ENCODE measurements at regions not wholly inside any gene's neighbourhood (a gene's known extent, or its start where the extent isn't known, plus 50 kb on each side); places are given as distances from the start of the nearest gene placed in this dataset.
A peak's percentile ranks its signal among the peaks of the same experiment; 100 is the strongest.

DNA sequence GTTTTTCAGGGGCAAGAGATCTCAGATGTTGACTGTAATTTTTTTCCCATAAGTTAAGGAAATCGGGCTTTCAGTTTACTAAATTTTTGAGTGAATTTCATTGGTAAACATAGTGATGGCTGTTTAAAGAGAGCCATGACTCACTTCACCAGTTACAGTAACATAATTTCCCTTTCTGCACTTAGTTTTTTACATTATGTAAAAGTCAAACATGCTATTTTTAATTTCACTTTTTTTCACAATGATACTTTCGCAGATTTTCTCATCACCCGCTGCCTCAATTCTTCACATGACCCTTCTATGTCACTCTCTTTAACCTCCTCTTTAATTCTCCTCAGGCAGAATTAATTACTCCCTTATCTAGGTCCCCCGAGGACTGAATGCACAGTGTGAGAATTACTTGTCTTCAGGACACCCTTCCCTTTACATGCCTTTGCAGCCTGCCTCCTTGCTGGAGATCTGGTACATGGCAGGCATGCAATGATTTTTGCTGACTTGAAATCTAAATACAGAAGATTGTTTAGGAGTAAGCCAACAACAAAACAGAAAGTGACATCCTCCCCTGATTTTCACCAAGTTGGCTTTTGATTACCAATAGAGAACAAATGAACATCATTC, 217.5 kb upstream of the S1PR3 start:
- Histone ChIP-seq H3K4me2 (replicated peaks; ENCODE audit: extremely low read depth, low read length, poor library complexity, severe bottlenecking) (no peak overlapping the region), H3K36me3 (replicated peaks in 1 of 2; ENCODE audit: control insufficient read depth in 1 of 2, insufficient read depth in 2 of 2, low read length in 2 of 2) (no peaks in the 10 kb centered on the region), H4K20me1 (ENCODE audit: insufficient read depth, low read length) (no peaks in the 10 kb centered on the region), H3K4me1 (ENCODE audit: control insufficient read depth in 1 of 2, insufficient read depth in 2 of 2, low read length in 2 of 2) (peaks cover 34 to 43% of the 10 kb centered on the region in 2 donors), H3K9ac (ENCODE audit: insufficient read depth, low read length, poor library complexity, severe bottlenecking) (no peak overlapping the region), H2AFZ (ENCODE audit: insufficient read depth, low read depth, low read length, poor library complexity, severe bottlenecking) (no peak overlapping the region), H3K4me3 (replicated peaks in 1 of 3; ENCODE audit: low read depth in 2 of 3, low read length in 3 of 3) (no peak overlapping the region), H3K79me2 (ENCODE audit: insufficient read depth, low read length) (no peaks in the 10 kb centered on the region), H3K27ac (ENCODE audit: low read depth in 1 of 2, low read length in 2 of 2) (no peak overlapping the region), H3K9me3 (replicated peaks in 1 of 2; ENCODE audit: control insufficient read depth in 1 of 2, insufficient read depth in 1 of 2, low read length in 2 of 2) (no peaks in the 10 kb centered on the region), H3K27me3 (ENCODE audit: control insufficient read depth in 2 of 2, insufficient read depth in 2 of 2, low read length in 2 of 2) (no peaks in the 10 kb centered on the region)
- DNase-seq = no peak
- Mint-ChIP-seq H3K4me1 (peaks cover 42% of the 10 kb centered on the region), H3K4me3 (no peak overlapping the region), H3K27me3 (ENCODE audit: low read depth in 3 of 3) (peaks cover 0 to 6% (median 0%) of the 10 kb centered on the region in 3 donors), H3K9me3 (peaks cover 0 to 1% (median 0%) of the 10 kb centered on the region in 7 donors), H3K36me3 (peaks cover 0 to 6% of the 10 kb centered on the region in 2 donors), H3K27ac (no peak overlapping the region)
- WGBS (ENCODE audit: insufficient coverage) = 100% methylated on average over 2 of the region's 4 CpGs
- intact Hi-C loops (cut with micrococcal nuclease) = no loop called here
- no peak for TF ChIP-seq CTCF (IDR thresholded peaks at IDR 0.05)

DNA sequence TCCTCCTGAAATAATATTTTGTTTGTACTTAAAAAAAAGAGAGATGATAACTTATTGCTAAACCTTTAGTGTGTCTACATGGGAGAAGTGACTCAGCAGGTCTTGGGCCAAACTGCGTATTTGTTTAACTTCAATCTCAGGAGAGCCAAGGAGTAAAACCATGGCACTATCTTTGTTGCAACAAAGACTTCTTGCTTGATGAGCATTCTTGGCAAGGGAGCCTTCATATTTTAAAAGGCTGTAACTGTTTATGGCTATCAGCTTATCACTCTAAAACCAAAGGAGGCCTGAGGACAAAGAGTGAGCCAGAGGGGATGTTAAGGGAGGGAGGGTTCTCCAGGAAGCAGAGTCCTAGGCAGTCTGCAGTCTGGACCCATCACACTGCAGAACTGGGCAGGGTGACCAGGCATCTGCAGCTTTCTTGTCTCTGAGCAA, 216.2 kb upstream of the S1PR3 start:
- no peaks in the 10 kb centered on the region for H3K79me2 ChIP-seq (ENCODE audit: insufficient read depth, low read length)
- DNase-seq = peak in 1 of 3 donors; percentile 21
- H3K4me3 Mint-ChIP-seq = no peak overlapping the region
- no peak for TF ChIP-seq CTCF (IDR thresholded peaks at IDR 0.05)
- peaks cover 0 to 6% (median 0%) of the 10 kb centered on the region in 3 donors for H3K27me3 Mint-ChIP-seq (ENCODE audit: low read depth in 3 of 3)
- H3K27ac Mint-ChIP-seq = no peak overlapping the region
- no peak overlapping the region for H3K27ac ChIP-seq (ENCODE audit: low read depth in 1 of 2, low read length in 2 of 2)
- H3K4me2 ChIP-seq (replicated peaks; ENCODE audit: extremely low read depth, low read length, poor library complexity, severe bottlenecking) = peak overlapping the region; percentile 6
- no peaks in the 10 kb centered on the region for H3K27me3 ChIP-seq (ENCODE audit: control insufficient read depth in 2 of 2, insufficient read depth in 2 of 2, low read length in 2 of 2)
- H3K36me3 ChIP-seq (replicated peaks in 1 of 2; ENCODE audit: control insufficient read depth in 1 of 2, insufficient read depth in 2 of 2, low read length in 2 of 2) = no peaks in the 10 kb centered on the region
- H2AFZ ChIP-seq (ENCODE audit: insufficient read depth, low read depth, low read length, poor library complexity, severe bottlenecking) = peak overlapping the region; percentile 41
- H3K9me3 ChIP-seq (replicated peaks in 1 of 2; ENCODE audit: control insufficient read depth in 1 of 2, insufficient read depth in 1 of 2, low read length in 2 of 2) = no peaks in the 10 kb centered on the region
- H3K4me3 ChIP-seq (replicated peaks in 1 of 3; ENCODE audit: low read depth in 2 of 3, low read length in 3 of 3) = no peak overlapping the region
- intact Hi-C loops (cut with micrococcal nuclease) = no loop called here
- H3K4me1 Mint-ChIP-seq = peaks cover 42% of the 10 kb centered on the region
- H3K4me1 ChIP-seq (ENCODE audit: control insufficient read depth in 1 of 2, insufficient read depth in 2 of 2, low read length in 2 of 2) = peaks cover 34 to 44% of the 10 kb centered on the region in 2 donors
- peaks cover 0 to 6% of the 10 kb centered on the region in 2 donors for H3K36me3 Mint-ChIP-seq
- no peaks in the 10 kb centered on the region for H4K20me1 ChIP-seq (ENCODE audit: insufficient read depth, low read length)
- WGBS (ENCODE audit: insufficient coverage) = 0% methylated on average over 1 of the region's 1 CpG
- H3K9ac ChIP-seq (ENCODE audit: insufficient read depth, low read length, poor library complexity, severe bottlenecking) = no peak overlapping the region
- peaks cover 0 to 1% (median 0%) of the 10 kb centered on the region in 7 donors for H3K9me3 Mint-ChIP-seq

Measured in CD14-positive monocyte (primary cell).